SU-DHL-6 (cell line): ENCODE measurements at regions not wholly inside any gene's neighbourhood (a gene's known extent, or its start where the extent isn't known, plus 50 kb on each side); places are given as distances from the start of the nearest gene placed in this dataset.

ENCODE experiments used
- EZH2phosphoT487 ChIP-seq: fragments of 200-600 bp; sonication (generic), shearing (Covaris generic); conservative IDR thresholded peaks from 2 replicates; pipeline ENCODE4 v1.6.1; 2018; ENCODE audit warnings: mild to moderate bottlenecking, antibody characterized with exemption, low read length, moderate library complexity, mixed read lengths
- TF ChIP-seq, protein P1 (sequence below): fragments of 200-600 bp; sonication (generic); IDR thresholded peaks from one replicate; pipeline ENCODE4 v1.5.1; 2017; ENCODE audit warnings: antibody characterized with exemption, mild to moderate bottlenecking, low read length, moderate library complexity; ENCODE audit not compliant: insufficient read depth, poor library complexity, severe bottlenecking

DNA sequence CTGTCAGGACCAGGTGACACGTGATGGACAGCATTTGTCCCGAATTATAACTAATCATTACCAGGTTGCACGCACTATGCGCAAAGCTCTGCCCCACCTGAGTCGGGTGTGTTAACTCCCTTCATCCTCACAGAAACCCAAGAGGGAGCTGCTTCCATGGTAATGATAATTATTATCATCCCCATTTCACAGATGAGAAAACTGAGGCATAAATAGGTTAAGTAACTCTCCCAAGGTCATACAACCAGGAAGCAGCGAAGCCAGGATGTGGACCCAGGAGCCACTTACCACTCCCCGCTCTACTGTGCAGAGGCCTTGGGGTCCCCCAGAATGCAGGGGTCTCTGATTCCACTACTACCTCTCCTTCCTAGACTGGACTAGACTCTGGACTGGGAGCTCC, 76.7 kb upstream of the TARDBP start:
- TF ChIP-seq, protein P1, sequence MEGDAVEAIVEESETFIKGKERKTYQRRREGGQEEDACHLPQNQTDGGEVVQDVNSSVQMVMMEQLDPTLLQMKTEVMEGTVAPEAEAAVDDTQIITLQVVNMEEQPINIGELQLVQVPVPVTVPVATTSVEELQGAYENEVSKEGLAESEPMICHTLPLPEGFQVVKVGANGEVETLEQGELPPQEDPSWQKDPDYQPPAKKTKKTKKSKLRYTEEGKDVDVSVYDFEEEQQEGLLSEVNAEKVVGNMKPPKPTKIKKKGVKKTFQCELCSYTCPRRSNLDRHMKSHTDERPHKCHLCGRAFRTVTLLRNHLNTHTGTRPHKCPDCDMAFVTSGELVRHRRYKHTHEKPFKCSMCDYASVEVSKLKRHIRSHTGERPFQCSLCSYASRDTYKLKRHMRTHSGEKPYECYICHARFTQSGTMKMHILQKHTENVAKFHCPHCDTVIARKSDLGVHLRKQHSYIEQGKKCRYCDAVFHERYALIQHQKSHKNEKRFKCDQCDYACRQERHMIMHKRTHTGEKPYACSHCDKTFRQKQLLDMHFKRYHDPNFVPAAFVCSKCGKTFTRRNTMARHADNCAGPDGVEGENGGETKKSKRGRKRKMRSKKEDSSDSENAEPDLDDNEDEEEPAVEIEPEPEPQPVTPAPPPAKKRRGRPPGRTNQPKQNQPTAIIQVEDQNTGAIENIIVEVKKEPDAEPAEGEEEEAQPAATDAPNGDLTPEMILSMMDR, result no peak
- TF ChIP-seq EZH2phosphoT487, result no peak
